ENCODE measurements at regions not wholly inside any gene's neighbourhood (a gene's known extent, or its start where the extent isn't known, plus 50 kb on each side); places are given as distances from the start of the nearest gene placed in this dataset.
"Not testable (repeated sequence)": the region's sequence is repeated elsewhere in the genome, so short reads cannot be mapped to it uniquely, and the experiment has no call there.

GRCh38 chr3:102356506-102356905, 78.3 kb upstream of the ZPLD1 start:
- intact Hi-C loops (cut with DNase I) = no loop called here
- Histone ChIP-seq H3K4me1 (no peaks in the 10 kb centered on the region), H3K9me3 (no peaks in the 10 kb centered on the region), H3K27me3 (no peaks in the 10 kb centered on the region), H3K4me3 (no peak overlapping the region), H3K36me3 (no peaks in the 10 kb centered on the region), H3K27ac (no peak overlapping the region)
- DNase-seq (ENCODE audit: extremely low spot score in 2 of 2) = no peak
- TF ChIP-seq CTCF (IDR thresholded peaks at IDR 0.05) (no peak), POLR2AphosphoS5 (IDR thresholded peaks at IDR 0.05; ENCODE audit: insufficient read depth in 1 of 2, low read depth in 1 of 2) (no peak), POLR2A (IDR thresholded peaks at IDR 0.05) (no peak)

GRCh38 chr3:102357313-102357712, 77.5 kb upstream of the ZPLD1 start:
- H3K4me3 ChIP-seq; H3K9me3 ChIP-seq; H3K4me1 ChIP-seq; DNase-seq (ENCODE audit: extremely low spot score in 2 of 2); H3K27ac ChIP-seq; H3K36me3 ChIP-seq; H3K27me3 ChIP-seq; intact Hi-C loops (cut with DNase I): not testable (repeated sequence)

DNA sequence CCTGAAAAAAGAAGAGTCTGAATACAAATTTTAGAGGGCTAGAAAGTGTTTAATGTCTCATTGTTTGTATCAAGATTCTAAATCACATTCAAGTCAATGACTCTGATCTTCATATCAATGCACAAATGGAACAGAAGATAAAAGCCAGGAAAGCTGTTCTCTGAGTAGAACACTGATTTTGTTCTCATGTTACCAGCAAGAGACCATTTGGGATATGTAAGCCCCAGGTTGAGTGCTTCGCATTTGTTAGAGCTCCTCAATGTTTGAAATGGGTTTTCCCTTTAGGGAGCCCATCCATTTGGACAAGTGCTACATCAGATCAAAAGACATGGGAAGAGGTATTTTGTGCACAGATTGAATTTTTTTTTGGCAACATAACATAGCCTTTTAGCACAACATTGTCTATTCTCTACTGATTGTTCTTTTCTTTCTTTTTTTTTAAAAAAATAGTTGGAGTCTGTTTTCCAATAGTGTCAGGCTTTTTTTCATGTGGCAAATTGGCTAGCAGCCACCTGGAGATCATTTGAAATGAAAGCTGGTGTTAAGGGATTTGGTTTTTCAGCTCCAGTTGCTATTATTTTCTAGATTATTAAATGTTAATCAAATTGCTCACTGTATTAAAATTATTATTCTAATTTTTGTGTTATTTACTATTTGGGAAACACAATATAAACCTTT, 74.5 kb upstream of the ZPLD1 start:
- intact Hi-C loops (cut with DNase I) = no loop called here
- no peaks in the 10 kb centered on the region for H3K36me3 ChIP-seq
- DNase-seq (ENCODE audit: extremely low spot score in 2 of 2) = no peak
- no peak overlapping the region for H3K27ac ChIP-seq
- TF ChIP-seq POLR2A (IDR thresholded peaks at IDR 0.05) (no peak), CTCF (IDR thresholded peaks at IDR 0.05) (no peak), POLR2AphosphoS5 (IDR thresholded peaks at IDR 0.05; ENCODE audit: insufficient read depth in 1 of 2, low read depth in 1 of 2) (no peak)
- no peak overlapping the region for H3K4me3 ChIP-seq
- no peaks in the 10 kb centered on the region for H3K4me1 ChIP-seq
- no peaks in the 10 kb centered on the region for H3K27me3 ChIP-seq
- no peaks in the 10 kb centered on the region for H3K9me3 ChIP-seq

GRCh38 chr3:102361101-102361500, 73.7 kb upstream of the ZPLD1 start:
- intact Hi-C loops (cut with DNase I) = no loop called here

DNA sequence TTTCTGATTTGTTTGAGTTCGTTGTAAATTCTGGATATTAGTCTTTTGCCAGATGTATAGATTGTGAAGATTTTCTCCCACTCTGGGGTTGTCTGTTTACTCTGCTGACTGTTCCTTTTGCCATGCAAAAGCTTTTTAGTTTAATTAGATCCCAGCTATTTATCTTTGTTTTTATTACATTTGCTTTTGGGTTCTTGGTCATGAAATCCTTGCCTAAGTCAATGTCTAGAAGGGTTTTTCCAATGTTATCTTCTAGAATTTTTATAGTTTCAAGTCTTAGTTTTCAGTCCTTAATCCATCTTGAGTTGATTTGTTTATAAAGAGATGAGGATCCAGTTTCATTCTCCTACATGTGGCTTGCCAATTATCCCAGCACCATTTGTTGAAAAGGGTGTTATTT, 68.7 kb upstream of the ZPLD1 start:
- H3K4me3 ChIP-seq; H3K36me3 ChIP-seq; intact Hi-C loops (cut with DNase I); H3K27me3 ChIP-seq; H3K9me3 ChIP-seq; H3K4me1 ChIP-seq; H3K27ac ChIP-seq; DNase-seq (ENCODE audit: extremely low spot score in 2 of 2): not testable (repeated sequence)

More at GRCh38 chr3:102361101-102361500, 73.7 kb upstream of the ZPLD1 start:
- TF ChIP-seq POLR2AphosphoS5 (IDR thresholded peaks at IDR 0.05; ENCODE audit: insufficient read depth in 1 of 2, low read depth in 1 of 2) (no peak), CTCF (IDR thresholded peaks at IDR 0.05) (no peak), POLR2A (IDR thresholded peaks at IDR 0.05) (no peak)
- Histone ChIP-seq H3K9me3 (no peaks in the 10 kb centered on the region), H3K27me3 (no peaks in the 10 kb centered on the region), H3K27ac (no peak overlapping the region), H3K4me1 (no peaks in the 10 kb centered on the region), H3K4me3 (no peak overlapping the region), H3K36me3 (no peaks in the 10 kb centered on the region)
- DNase-seq (ENCODE audit: extremely low spot score in 2 of 2) = no peak

DNA sequence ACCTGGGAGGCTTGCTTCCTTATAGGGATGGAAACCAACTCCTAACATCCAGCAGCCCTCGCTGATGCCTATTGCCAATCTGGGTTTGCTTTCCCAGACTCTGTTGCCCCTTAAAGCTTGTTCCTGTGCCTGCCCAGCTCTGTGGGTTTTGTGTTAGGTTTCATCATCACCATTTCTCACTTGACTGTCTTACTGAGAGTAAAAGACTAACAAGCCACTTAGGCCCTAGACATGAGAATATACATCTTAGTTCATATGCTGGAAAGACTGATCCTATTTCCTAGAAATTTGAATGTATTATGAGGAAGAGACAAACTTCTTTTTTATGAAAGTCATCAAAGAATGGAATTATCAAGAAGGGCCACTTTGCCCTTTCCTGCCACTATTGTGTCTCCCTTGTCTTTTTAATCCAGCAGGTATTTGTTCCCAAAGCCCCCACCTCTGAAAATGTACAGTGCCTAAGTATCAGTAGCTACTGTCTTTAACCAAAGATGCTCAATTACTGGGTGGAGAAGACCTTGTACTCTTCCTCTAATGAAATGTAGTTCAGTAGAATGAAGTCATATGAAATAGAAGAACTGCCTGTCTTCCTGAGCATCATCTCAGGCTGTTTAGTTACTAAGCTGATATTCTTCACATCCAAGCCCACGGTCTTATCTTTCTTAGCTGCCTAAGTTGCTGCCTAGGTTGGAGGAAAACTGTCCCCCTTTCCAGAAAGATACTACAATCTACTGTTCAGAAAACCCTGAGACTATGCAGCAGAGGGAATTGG, 59.8 kb upstream of the ZPLD1 start:
- no peak for DNase-seq (ENCODE audit: extremely low spot score in 2 of 2)
- no peak for TF ChIP-seq POLR2AphosphoS5 (IDR thresholded peaks at IDR 0.05; ENCODE audit: insufficient read depth in 1 of 2, low read depth in 1 of 2)
- Histone ChIP-seq H3K27ac (no peak overlapping the region), H3K9me3 (no peaks in the 10 kb centered on the region), H3K4me3 (no peak overlapping the region), H3K36me3 (no peaks in the 10 kb centered on the region), H3K4me1 (no peaks in the 10 kb centered on the region), H3K27me3 (no peaks in the 10 kb centered on the region)
- intact Hi-C loops (cut with DNase I) = no loop called here
